T-cell (primary cell): ENCODE measurements at regions not wholly inside any gene's neighbourhood (a gene's known extent, or its start where the extent isn't known, plus 50 kb on each side); places are given as distances from the start of the nearest gene placed in this dataset.
A peak's percentile ranks its signal among the peaks of the same experiment; 100 is the strongest.

Experiments used
- ATAC-seq, 4 experiments: fragments of 200-7000 bp in 3 of 4; fragments of 150-1000 bp in 1 of 4; cut with Tn5 transposase; replicated peaks in 1 of 4; 1 replicate in 3 of 4; 2 replicates in 1 of 4; pipeline ENCODE4 v1.10.0; 2021; ENCODE audit warnings: moderate library complexity in 3 of 4, mild to moderate bottlenecking in 2 of 4, moderate number of reproducible peaks in 1 of 4
- CTCF ChIA-PET, 2 donors: fragments of 300-600 bp; sonication (Branson Sonifier 250); formaldehyde crosslinking; loops; one replicate each; lab custom pipeline; 2022; ENCODE audit warnings: antibody characterized with exemption in 2 of 2; lab: Charles Lee
- POLR2A ChIA-PET, 2 donors: fragments of 300-600 bp; sonication (Branson Sonifier 250); formaldehyde crosslinking; loops; one replicate each; lab custom pipeline; 2022; ENCODE audit warnings: antibody characterized with exemption in 2 of 2; lab: Charles Lee
- DNase-seq, 35 experiments: peaks; one replicate each; pipeline versions ENCODE4 v3.0.0 to v3.0.0-alpha.2; 2013 to 2023
- H3K27ac ChIP-seq: one replicate; pipeline ENCODE4 v1.5.1; 2013; ENCODE audit warnings: low read length
- H3K27me3 ChIP-seq, 2 experiments: replicated peaks in 1 of 2; 1 replicate in 1 of 2; 2 replicates in 1 of 2; pipeline versions ENCODE4 v1.6.1 to v1.7.0; 2013; ENCODE audit warnings: low read length in 1 of 2, mixed read lengths in 1 of 2; ENCODE audit not compliant: control insufficient read depth in 2 of 2, insufficient read depth in 2 of 2; ENCODE audit errors: extremely low read depth in 1 of 2
- H3K36me3 ChIP-seq, 2 donors: 1 replicate in 1 of 2; 2 replicates in 1 of 2; pipeline versions ENCODE4 v1.6.1 to v1.7.0; 2013; ENCODE audit warnings: low read length in 1 of 2; ENCODE audit not compliant: control insufficient read depth in 2 of 2, insufficient read depth in 1 of 2; ENCODE audit errors: extremely low read depth in 1 of 2
- H3K4me1 ChIP-seq, 2 experiments: 1 replicate in 1 of 2; 2 replicates in 1 of 2; pipeline versions ENCODE4 v1.6.1 to v1.7.0; 2013; ENCODE audit warnings: low read length in 2 of 2, mixed read lengths in 1 of 2; ENCODE audit not compliant: insufficient read depth in 2 of 2, control insufficient read depth in 1 of 2; ENCODE audit errors: extremely low read depth in 1 of 2
- H3K4me3 ChIP-seq, 2 donors: 1 replicate in 1 of 2; 2 replicates in 1 of 2; pipeline versions ENCODE4 v1.5.1 to v1.7.0; 2013; ENCODE audit warnings: mild to moderate bottlenecking in 2 of 2, low read length in 1 of 2, moderate library complexity in 1 of 2; ENCODE audit not compliant: control insufficient read depth in 1 of 2; ENCODE audit errors: extremely low read depth in 1 of 2
- H3K9me3 ChIP-seq: 2 replicates; pipeline ENCODE4 v1.7.0; 2013
- H3K27ac Mint-ChIP-seq, 2 donors: one replicate each; pipeline ENCODE4 v1.8.0; 2020 to 2021; ENCODE audit warnings: mild to moderate bottlenecking in 2 of 2, mixed read lengths in 2 of 2
- H3K27me3 Mint-ChIP-seq, 2 donors: one replicate each; pipeline ENCODE4 v1.8.0; 2021 to 2022; ENCODE audit warnings: mixed read lengths in 2 of 2
- H3K36me3 Mint-ChIP-seq: one replicate; pipeline ENCODE4 v1.8.0; 2021; ENCODE audit warnings: mixed read lengths
- H3K4me1 Mint-ChIP-seq, 3 donors: one replicate each; pipeline ENCODE4 v1.8.0; 2020 to 2022; ENCODE audit warnings: mixed read lengths in 3 of 3, mild to moderate bottlenecking in 1 of 3
- H3K4me3 Mint-ChIP-seq, 3 donors: one replicate each; pipeline ENCODE4 v1.8.0; 2020 to 2022; ENCODE audit warnings: mild to moderate bottlenecking in 3 of 3, mixed read lengths in 3 of 3, moderate library complexity in 3 of 3
- H3K9me3 Mint-ChIP-seq, 3 donors: one replicate each; pipeline ENCODE4 v1.8.0; 2020 to 2022; ENCODE audit warnings: mixed read lengths in 3 of 3
- WGBS: methylation state at CpG from one replicate; pipeline ENCODE4 v1.1.5; 2013; ENCODE audit warnings: missing lambda C conversion rate; ENCODE audit not compliant: insufficient coverage; 5-methylcytosine and 5-hydroxymethylcytosine counted together

DNA sequence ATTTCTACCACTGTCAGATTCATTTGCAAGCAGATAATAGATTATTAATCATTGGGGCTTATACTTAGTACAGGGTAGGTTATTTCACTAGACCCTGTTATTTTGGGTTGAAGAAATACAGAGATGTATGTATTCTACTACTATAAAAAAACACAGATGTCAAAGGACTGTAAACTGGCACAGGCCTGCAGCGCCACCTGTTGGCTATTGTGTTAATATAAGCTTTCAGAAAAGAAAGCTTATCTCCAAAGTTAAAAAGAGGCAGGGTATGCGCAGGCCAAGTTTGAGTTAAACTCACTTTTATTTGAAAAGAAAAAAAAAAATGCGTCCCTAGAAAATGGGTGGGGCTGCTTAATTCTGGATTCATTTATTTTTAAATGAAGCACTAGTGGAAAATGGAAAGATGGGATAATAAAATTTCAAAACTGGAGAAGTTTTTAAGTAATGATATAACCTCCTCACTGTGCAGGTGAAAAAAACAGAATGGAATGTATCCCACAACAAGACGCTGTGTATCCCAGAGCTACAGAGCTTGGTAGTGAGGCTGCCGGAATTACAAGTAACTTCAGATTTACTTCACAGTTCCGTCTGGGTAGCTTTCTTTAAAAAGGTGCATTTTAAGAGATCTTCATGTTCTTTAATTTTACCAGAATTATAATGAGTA is 407.2 kb upstream of the TGFBR2 start:
- ATAC-seq: peak in 2 of 4 experiments; percentile 44 to 45
- ChIA-PET CTCF (interaction anchor here (0.6 to 2.9 kb wide), 36 partner anchors 7 to 1532 kb away, joined by 3 to 35 read pairs (median 4); no protein-coding TSS in a partner anchor), POLR2A (interaction anchor here in 1 of 2 donors (0.6 kb wide), 1 partner anchor 162 kb away, joined by 3 read pairs; no protein-coding TSS in a partner anchor)

DNA sequence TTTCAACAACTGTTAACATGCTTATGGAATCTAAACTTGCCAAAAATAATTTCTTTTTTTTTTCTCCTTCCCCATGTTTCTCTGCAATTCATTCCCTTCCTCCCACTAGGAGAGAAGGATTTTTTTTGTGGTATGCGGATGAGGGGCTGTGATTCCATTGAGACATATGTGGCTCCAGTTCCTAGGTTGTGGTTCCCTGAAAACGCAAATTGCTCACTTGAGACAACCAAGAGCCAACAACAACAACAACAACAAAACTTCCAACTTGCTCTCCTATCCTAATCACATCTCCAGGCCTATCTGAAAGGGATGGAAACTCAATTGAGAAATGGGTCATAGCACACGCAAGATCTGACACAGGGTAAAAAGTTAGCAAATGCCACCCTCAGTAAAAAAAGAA is 406.5 kb upstream of the TGFBR2 start:
- H3K27me3 ChIP-seq: no peaks in the 10 kb centered on the region
- Mint-ChIP-seq H3K36me3 (no peaks in the 10 kb centered on the region), H3K27me3 (peaks cover 0 to 2% of the 10 kb centered on the region in 2 donors), H3K4me3 (no peak overlapping the region), H3K4me1 (peaks cover 0 to 6% (median 5%) of the 10 kb centered on the region in 3 donors), H3K27ac (no peak overlapping the region), H3K9me3 (no peaks in the 10 kb centered on the region)
- no peak for DNase-seq
- H3K4me1 ChIP-seq: no peaks in the 10 kb centered on the region
- ChIA-PET POLR2A (no interaction called here), CTCF (interaction anchor here (0.7 to 2.9 kb wide), 8 partner anchors 9 to 1532 kb away, joined by 3 to 35 read pairs (median 5); no protein-coding TSS in a partner anchor)
- no peaks in the 10 kb centered on the region for H3K9me3 ChIP-seq
- no CpG with 5 or more reads among the region's 3 CpGs for WGBS
- no peaks in the 10 kb centered on the region for H3K36me3 ChIP-seq
- H3K4me3 ChIP-seq: no peak overlapping the region
- no peak for ATAC-seq
- no peak overlapping the region for H3K27ac ChIP-seq

More for the DNA sequence above, 407.2 kb upstream of the TGFBR2 start:
- Histone ChIP-seq H3K27ac (no peak overlapping the region), H3K4me3 (no peak overlapping the region), H3K9me3 (no peaks in the 10 kb centered on the region), H3K27me3 (no peaks in the 10 kb centered on the region), H3K4me1 (no peaks in the 10 kb centered on the region), H3K36me3 (no peaks in the 10 kb centered on the region)
- 57% methylated on average over 1 of the region's 6 CpGs for WGBS
- no peak overlapping the region for H3K4me3 Mint-ChIP-seq
- H3K27ac Mint-ChIP-seq: no peak overlapping the region
- no peaks in the 10 kb centered on the region for H3K9me3 Mint-ChIP-seq
- no peaks in the 10 kb centered on the region for H3K36me3 Mint-ChIP-seq
- peaks cover 0 to 6% (median 5%) of the 10 kb centered on the region in 3 donors for H3K4me1 Mint-ChIP-seq
- peaks cover 0 to 2% of the 10 kb centered on the region in 2 donors for H3K27me3 Mint-ChIP-seq
- peak; percentile 14 to 77 (median 55) for DNase-seq

DNA sequence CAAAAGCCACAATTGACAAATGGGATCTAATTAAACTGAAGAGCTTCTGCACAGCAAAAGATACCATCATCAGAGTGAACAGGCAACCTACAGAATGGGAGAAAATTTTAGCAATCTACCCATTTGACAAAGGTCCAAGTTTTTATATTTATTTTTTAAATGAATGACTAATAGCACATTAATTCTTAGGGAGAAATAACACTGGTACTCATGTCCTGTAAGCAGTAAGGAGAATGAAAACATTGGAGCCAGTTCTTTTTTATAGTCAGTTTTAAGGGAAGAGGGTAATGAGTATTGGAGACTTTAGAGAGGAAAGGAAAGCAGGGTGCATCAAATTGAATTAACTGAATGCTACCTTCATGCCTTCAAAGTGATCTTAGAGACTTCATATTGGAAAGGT is 404.7 kb upstream of the TGFBR2 start:
- no peak overlapping the region for H3K27ac ChIP-seq
- H3K27ac Mint-ChIP-seq: no peak overlapping the region
- no peak for DNase-seq

DNA sequence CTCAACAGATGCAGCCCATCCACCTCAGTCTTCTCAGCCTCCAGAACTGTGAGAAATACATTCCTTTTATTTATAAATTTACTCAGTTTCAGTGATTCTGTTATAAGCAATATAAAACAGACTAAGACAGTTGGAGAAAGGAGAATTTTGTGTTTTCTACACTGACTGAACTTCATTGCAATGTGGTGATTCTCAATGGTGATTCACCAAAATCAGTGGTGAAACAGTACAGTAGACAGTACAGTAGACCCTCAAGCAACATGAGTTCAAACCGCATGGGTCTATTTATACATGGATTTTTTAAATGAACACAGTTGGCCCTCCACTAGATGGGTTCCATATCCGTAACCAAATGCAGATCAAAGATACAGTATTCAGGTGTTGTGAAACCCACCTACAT is 403.1 kb upstream of the TGFBR2 start:
- Mint-ChIP-seq H3K27ac (no peak overlapping the region), H3K36me3 (no peaks in the 10 kb centered on the region), H3K4me1 (peaks cover 15 to 22% (median 21%) of the 10 kb centered on the region in 3 donors), H3K9me3 (no peaks in the 10 kb centered on the region), H3K27me3 (peaks cover 0 to 2% of the 10 kb centered on the region in 2 donors), H3K4me3 (no peak overlapping the region)
- H3K27me3 ChIP-seq: no peaks in the 10 kb centered on the region
- no peaks in the 10 kb centered on the region for H3K4me1 ChIP-seq
- DNase-seq: no peak
- H3K36me3 ChIP-seq: no peaks in the 10 kb centered on the region
- WGBS: no CpG with 5 or more reads among the region's 2 CpGs
- no peak overlapping the region for H3K4me3 ChIP-seq
- CTCF ChIA-PET: no interaction called here
- POLR2A ChIA-PET: no interaction called here
- no peak for ATAC-seq
- no peak overlapping the region for H3K27ac ChIP-seq
- H3K9me3 ChIP-seq: no peaks in the 10 kb centered on the region

More for the DNA sequence above, 404.7 kb upstream of the TGFBR2 start:
- ChIA-PET POLR2A (no interaction called here), CTCF (interaction anchor here (0.6 kb wide), 2 partner anchors 87 to 504 kb away, joined by 3 read pairs; no protein-coding TSS in a partner anchor)
- ATAC-seq: no peak
- Histone ChIP-seq H3K4me3 (no peak overlapping the region), H3K27me3 (no peaks in the 10 kb centered on the region), H3K36me3 (no peaks in the 10 kb centered on the region), H3K9me3 (no peaks in the 10 kb centered on the region), H3K4me1 (no peaks in the 10 kb centered on the region)
- peaks cover 9 to 20% (median 18%) of the 10 kb centered on the region in 3 donors for H3K4me1 Mint-ChIP-seq
- H3K9me3 Mint-ChIP-seq: no peaks in the 10 kb centered on the region
- H3K27me3 Mint-ChIP-seq: peaks cover 0 to 2% of the 10 kb centered on the region in 2 donors
- H3K4me3 Mint-ChIP-seq: no peak overlapping the region
- H3K36me3 Mint-ChIP-seq: no peaks in the 10 kb centered on the region

DNA sequence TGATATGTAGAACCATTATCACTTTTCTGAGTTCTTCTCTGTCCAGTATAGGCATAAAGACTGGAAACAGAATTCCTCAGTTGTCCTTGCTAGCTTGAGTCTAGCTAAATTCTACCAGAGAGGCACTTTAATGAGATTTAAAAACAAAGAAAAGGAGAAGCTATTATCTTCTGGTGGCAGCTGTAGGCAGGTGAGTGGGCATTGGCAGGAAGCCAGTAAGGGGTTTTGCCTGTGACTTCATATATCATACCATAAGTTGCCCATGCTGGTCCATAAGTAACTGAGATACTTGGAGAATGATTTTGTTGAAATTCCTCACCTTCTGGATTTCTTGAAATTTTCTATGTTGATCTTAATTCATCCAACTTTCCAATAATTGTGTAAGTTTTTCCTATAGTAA is 402.3 kb upstream of the TGFBR2 start:
- ChIA-PET CTCF (interaction anchor here (0.6 to 1.6 kb wide), 3 partner anchors 8 to 489 kb away, joined by 3 to 5 read pairs (median 3); no protein-coding TSS in a partner anchor), POLR2A (no interaction called here)
- no peaks in the 10 kb centered on the region for H3K36me3 Mint-ChIP-seq
- peaks cover 15 to 19% (median 19%) of the 10 kb centered on the region in 3 donors for H3K4me1 Mint-ChIP-seq
- ATAC-seq (no peak), DNase-seq (no peak)
- Histone ChIP-seq H3K4me3 (no peak overlapping the region), H3K27me3 (no peaks in the 10 kb centered on the region), H3K4me1 (no peaks in the 10 kb centered on the region), H3K9me3 (no peaks in the 10 kb centered on the region), H3K27ac (no peak overlapping the region), H3K36me3 (no peaks in the 10 kb centered on the region)
- H3K4me3 Mint-ChIP-seq: no peak overlapping the region
- no peak overlapping the region for H3K27ac Mint-ChIP-seq
- H3K9me3 Mint-ChIP-seq: no peaks in the 10 kb centered on the region
- H3K27me3 Mint-ChIP-seq: peaks cover 0 to 2% of the 10 kb centered on the region in 2 donors

GRCh38 chr3:30206051-30206450 is 400.4 kb upstream of the TGFBR2 start:
- Histone ChIP-seq H3K27ac (no peak overlapping the region), H3K36me3 (no peaks in the 10 kb centered on the region), H3K9me3 (no peaks in the 10 kb centered on the region), H3K27me3 (no peaks in the 10 kb centered on the region), H3K4me3 (no peak overlapping the region), H3K4me1 (peaks cover 0 to 2% of the 10 kb centered on the region in 2 experiments)
- WGBS: no CpG with 5 or more reads among the region's 1 CpG
- peak overlapping the region in 1 of 2 donors; percentile 9 for H3K27ac Mint-ChIP-seq
- ChIA-PET POLR2A (interaction anchor here in 1 of 2 donors (0.7 kb wide), 1 partner anchor 82 kb away, joined by 3 read pairs; no protein-coding TSS in a partner anchor), CTCF (interaction anchor here in 1 of 2 donors (0.9 kb wide), 3 partner anchors 8 to 490 kb away, joined by 3 to 4 read pairs (median 3); no protein-coding TSS in a partner anchor)
- ATAC-seq: no peak
- DNase-seq: no peak
- H3K4me3 Mint-ChIP-seq: peak overlapping the region in 1 of 3 donors; percentile 25
- no peaks in the 10 kb centered on the region for H3K27me3 Mint-ChIP-seq
- no peaks in the 10 kb centered on the region for H3K36me3 Mint-ChIP-seq
- H3K9me3 Mint-ChIP-seq: peaks cover 0 to 4% (median 0%) of the 10 kb centered on the region in 3 donors
- H3K4me1 Mint-ChIP-seq: peaks cover 22 to 26% (median 25%) of the 10 kb centered on the region in 3 donors
